ENCODE measurements at regions not wholly inside any gene's neighbourhood (a gene's known extent, or its start where the extent isn't known, plus 50 kb on each side); places are given as distances from the start of the nearest gene placed in this dataset.

- DNase-seq, result no peak
Observed at GRCh38 chr20:60729135-60729900, 522.7 kb upstream of the CDH4 start.

- DNase-seq, result no peak
Observed at GRCh38 chr20:60732322-60732721, 519.7 kb upstream of the CDH4 start.

- no peak for DNase-seq
Observed at GRCh38 chr20:60748086-60748485, 504.0 kb upstream of the CDH4 start.

- no peak for DNase-seq
Observed at GRCh38 chr20:60749804-60750602, 502.1 kb upstream of the CDH4 start.

- no peak for DNase-seq
Observed at GRCh38 chr20:60750909-60751308, 501.2 kb upstream of the CDH4 start.

- no peak for DNase-seq
Observed at GRCh38 chr20:60751826-60752225, 500.2 kb upstream of the CDH4 start.

GRCh38 chr20:60752741-60753420, 499.2 kb upstream of the CDH4 start:
- no peak for DNase-seq

- no peak for DNase-seq
Observed at GRCh38 chr20:60754856-60755255, 497.2 kb upstream of the CDH4 start.

- DNase-seq, result no peak
Observed at GRCh38 chr20:60759651-60760050, 492.4 kb upstream of the CDH4 start.

- DNase-seq, result no peak
Observed at GRCh38 chr20:60760256-60761000, 491.6 kb upstream of the CDH4 start.

GRCh38 chr20:60761056-60761455, 491.0 kb upstream of the CDH4 start:
- no peak for DNase-seq

GRCh38 chr20:60762386-60762785, 489.7 kb upstream of the CDH4 start:
- DNase-seq, result no peak

- DNase-seq, result no peak
Observed at GRCh38 chr20:60764328-60764727, 487.7 kb upstream of the CDH4 start.

- no peak for DNase-seq
Observed at GRCh38 chr20:60764771-60765170, 487.3 kb upstream of the CDH4 start.

GRCh38 chr20:60765821-60766403, 486.1 kb upstream of the CDH4 start:
- no peak for DNase-seq

- DNase-seq, result no peak
Observed at GRCh38 chr20:60768216-60768615, 483.8 kb upstream of the CDH4 start.

- DNase-seq, result no peak
Observed at GRCh38 chr20:60780388-60781025, 471.6 kb upstream of the CDH4 start.

GRCh38 chr20:60782959-60783625, 469.0 kb upstream of the CDH4 start:
- DNase-seq, result no peak

GRCh38 chr20:60785301-60785700, 466.8 kb upstream of the CDH4 start:
- DNase-seq, result no peak

- DNase-seq, result no peak
Observed at GRCh38 chr20:60785785-60786184, 466.3 kb upstream of the CDH4 start.

GRCh38 chr20:60786686-60787217, 465.3 kb upstream of the CDH4 start:
- no peak for DNase-seq

All from activated CD4-positive, CD25-positive, alpha-beta regulatory T cell (primary cell).